ENCODE measurements at regions not wholly inside any gene's neighbourhood (a gene's known extent, or its start where the extent isn't known, plus 50 kb on each side); places are given as distances from the start of the nearest gene placed in this dataset.
A peak's percentile ranks its signal among the peaks of the same experiment; 100 is the strongest.
"Not testable (repeated sequence)": the region's sequence is repeated elsewhere in the genome, so short reads cannot be mapped to it uniquely, and the experiment has no call there.

DNA sequence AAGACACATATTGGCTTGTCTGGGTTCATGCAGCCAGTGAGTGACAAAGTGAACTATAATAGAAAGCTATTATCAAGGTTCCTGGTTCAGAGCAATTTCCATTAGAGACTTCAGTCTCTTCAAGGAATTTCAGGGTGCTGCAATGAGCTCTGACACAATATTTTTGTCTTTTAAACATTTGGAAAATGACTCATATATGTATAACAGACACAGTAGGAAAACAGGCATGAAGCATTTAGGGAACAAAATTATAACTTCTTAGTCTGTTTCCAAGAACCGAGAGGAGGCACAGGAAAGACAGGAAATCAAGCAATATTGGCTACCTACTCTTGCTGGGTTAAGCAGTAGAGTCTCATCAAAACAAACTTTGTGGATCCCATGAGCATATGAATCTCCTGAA lies 170.4 kb downstream of the PTPRC start:
- DNase-seq: no peak

GRCh38 chr1:198811449-198811848 lies 172.6 kb downstream of the PTPRC start:
- no peak for DNase-seq

GRCh38 chr1:198823626-198824025 lies 184.8 kb downstream of the PTPRC start:
- no peak for DNase-seq

DNA sequence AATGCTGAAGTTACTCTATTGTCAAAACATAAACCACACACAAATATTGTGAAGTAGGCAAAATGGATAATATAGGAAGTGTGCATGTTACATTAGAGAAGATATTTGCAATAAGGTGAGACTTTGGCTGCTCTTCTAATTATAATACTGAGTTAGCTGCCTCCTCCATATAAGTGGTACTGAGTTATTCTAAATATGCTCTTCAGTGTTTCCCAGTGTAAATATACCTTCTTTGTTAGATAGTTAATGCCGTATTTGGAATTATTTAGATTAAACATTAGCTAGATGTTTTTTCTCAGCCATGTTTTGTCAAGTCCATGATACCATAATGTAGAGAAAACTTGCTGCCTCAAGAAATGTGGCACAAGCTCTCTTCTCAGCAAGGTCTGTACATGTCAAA lies 186.4 kb downstream of the PTPRC start:
- no peak for DNase-seq

- DNase-seq: no peak
Observed at GRCh38 chr1:198829356-198829755, 190.5 kb downstream of the PTPRC start.

DNA sequence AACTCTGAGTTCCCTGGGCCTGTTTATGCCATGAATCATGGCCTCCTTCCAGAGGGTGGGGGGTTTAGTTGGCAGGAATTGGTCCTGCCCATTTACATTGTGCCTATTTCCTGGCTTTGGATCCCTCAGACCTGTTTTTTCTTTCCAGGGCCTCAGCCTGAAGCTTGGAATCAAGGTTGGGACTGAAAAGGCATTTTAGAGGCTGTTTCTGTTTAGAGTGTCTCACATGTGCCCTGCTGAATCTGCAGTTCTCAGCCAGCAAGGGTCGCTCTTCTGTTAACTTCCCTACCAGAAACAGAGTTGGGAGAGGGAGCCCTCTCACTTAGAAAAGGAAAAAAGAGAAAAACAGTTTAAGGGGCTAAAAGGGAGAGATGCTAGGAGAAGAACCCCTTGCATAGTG lies 191.1 kb downstream of the PTPRC start:
- no peak for DNase-seq

- no peak for DNase-seq
Observed at GRCh38 chr1:198830412-198830811, 191.6 kb downstream of the PTPRC start.

GRCh38 chr1:198833706-198834503 lies 195.1 kb downstream of the PTPRC start:
- no peak for DNase-seq

DNA sequence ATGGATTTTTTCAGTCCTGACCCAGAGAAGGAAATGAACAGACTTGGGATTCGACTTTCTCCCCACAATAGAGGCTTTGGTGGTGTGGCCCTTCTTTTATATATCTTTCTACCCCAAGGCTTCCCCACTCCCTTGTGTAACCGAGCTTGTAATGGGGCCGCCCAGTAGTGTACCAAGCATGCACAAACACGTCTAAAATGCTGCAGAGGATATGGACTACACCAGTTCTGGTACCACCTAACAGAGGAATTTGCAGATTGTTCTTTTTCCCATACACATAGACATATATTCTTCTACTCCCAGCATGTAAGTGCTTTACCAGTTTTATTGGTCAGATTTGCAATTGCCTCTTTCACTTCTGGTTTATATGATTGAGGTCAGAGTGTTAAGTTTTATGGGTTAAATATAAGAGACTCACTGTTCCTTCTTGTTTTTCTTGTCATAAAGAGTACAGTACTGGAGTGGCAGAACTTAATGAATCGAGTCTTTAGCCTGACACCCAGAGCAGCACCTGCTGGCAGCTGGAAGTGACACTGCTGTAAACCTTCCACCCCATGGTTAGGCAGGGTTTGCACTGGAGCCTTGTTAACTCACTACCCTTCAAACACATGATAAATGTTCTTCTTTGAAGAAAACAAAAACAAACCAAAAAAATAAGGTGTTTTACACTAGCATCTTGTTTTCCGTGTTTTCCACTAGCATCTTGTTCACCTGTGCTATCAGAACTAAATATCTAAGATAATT lies 198.6 kb downstream of the PTPRC start:
- DNase-seq: no peak

- no peak for DNase-seq
Observed at GRCh38 chr1:198838022-198838342, 199.1 kb downstream of the PTPRC start.

DNA sequence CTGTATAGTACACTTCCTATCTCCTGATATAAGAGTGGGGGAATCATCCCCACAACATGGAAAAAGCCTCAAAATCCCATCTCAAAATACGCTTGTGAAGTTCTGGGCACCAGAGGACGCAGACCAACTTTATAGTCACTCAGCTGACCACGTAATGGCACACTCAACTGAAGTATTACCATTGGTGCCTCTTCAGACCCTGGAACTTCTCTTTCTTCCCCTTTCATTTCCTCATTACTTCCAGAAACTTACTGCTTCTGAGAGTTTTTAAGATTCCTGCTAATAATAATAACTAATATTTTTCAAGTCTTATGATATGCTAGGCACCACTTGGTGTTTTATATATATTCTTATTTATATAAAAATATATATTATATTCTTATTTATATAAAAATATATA lies 202.6 kb downstream of the PTPRC start:
- no peak for DNase-seq

- no peak for DNase-seq
Observed at GRCh38 chr1:198842686-198843085, 203.8 kb downstream of the PTPRC start.

- DNase-seq: no peak
Observed at GRCh38 chr1:198845271-198845670, 206.4 kb downstream of the PTPRC start.

GRCh38 chr1:198845851-198846250 lies 207.0 kb downstream of the PTPRC start:
- DNase-seq: no peak

DNA sequence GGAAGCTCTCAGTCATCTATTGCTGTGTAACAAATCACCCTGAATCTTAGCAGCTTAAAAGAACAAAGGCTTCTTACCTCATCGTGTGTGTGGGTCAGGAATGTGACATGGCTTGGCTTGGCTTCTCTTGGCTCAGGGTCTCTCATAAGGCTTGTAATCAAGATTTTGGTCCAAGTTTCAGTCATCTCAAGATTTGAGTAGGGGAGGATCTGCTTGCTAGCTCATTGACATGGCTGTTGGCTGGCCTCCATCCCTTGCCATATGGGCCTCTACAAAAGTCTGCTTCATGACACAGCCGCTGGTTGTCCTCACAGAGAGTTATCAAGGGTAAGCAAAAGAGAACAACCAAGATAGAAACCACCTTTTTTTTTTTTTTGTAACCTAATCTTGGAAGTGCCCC lies 207.7 kb downstream of the PTPRC start:
- no peak for DNase-seq

- no peak for DNase-seq
Observed at GRCh38 chr1:198848206-198848605, 209.4 kb downstream of the PTPRC start.

DNA sequence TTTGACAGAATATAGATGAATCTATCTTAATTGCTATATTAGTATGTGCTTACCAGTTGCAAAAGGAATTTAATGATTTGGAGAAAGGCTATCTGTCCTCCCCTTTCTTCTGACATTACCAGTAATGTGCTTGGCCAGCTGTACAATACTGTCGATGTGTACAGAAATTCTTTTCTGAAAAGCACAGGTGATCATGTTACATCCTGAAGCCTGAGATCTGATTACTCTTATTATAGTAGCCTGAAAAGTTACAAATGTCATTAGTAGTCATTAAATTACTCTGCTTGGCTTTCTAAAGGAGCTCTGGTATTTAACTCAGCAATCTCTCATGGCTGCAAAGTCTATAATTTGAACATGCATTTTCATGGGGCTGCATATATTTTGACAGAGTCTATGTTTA lies 209.8 kb downstream of the PTPRC start:
- no peak for DNase-seq

- DNase-seq: peak in 1 of 3 donors; percentile 30
Observed at GRCh38 chr1:198849093-198849492, 210.3 kb downstream of the PTPRC start.

- DNase-seq: no peak
Observed at GRCh38 chr1:198850196-198850595, 211.4 kb downstream of the PTPRC start.

- not testable (repeated sequence) for DNase-seq
Observed at GRCh38 chr1:198850966-198851365, 212.1 kb downstream of the PTPRC start.

DNA sequence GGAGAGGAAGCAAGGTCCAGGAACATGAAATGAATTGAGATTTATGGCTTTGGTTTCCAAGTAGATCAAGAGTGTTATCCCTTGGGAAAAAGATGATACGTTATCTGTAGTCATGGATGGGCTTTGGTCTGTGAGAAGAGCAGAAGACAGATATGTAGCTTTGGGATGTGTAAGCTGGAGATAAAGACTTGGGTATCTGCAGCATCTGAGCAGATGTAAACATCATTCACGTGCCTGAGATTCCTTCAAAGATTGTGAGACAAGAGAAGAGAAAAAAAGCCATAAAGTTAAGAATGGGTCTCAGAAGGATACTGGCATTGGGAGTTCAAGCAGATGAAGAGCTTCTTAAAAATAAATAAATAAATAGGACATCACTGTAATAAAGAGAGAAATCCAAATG lies 217.8 kb downstream of the PTPRC start:
- no peak for DNase-seq

DNA sequence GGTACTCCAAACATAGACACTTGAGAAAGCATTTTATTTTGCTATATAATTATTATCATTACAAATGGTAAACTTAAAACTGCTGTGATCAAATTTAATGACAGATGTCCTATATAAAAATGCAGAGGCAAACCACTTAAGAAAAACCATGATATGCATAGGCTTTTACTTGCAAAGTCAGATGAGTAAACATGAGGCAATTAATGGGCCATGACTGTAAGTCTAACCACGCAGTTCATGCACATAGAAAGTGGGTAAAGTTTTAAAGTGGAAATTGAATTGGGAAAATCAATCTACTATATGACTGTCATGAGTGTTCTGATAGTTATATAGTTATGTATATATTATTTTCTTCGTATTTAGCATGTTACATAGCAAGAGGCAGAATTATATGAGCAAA lies 219.2 kb downstream of the PTPRC start:
- no peak for DNase-seq

DNA sequence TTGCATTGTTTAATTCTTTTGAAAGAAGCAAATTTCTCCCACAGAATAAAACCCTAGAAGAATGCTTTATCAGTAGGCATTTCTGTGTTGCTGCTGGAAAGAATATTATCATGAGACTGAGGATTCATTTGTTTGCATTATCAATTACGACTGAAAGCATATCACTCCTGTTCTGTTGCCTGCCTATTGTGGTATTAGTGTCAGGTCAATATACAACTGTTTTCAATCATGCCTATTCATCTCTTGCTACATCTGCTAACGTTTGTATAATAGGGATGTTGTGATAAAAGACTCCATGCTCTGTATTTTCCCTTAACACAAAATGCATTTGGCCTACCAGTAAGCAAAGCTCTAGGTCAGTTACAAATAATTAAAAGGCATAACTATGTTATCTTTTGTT lies 221.5 kb downstream of the PTPRC start:
- no peak for DNase-seq

- DNase-seq: no peak
Observed at GRCh38 chr1:198861636-198862035, 222.8 kb downstream of the PTPRC start.

Measured in muscle of back (tissue), 3 donors.